Activated naive CD4-positive, alpha-beta T cell treated with Interleukin-2 at 50 U/mL for 16 hours (primary cell): ENCODE measurements at regions not wholly inside any gene's neighbourhood (a gene's known extent, or its start where the extent isn't known, plus 50 kb on each side); places are given as distances from the start of the nearest gene placed in this dataset.

Experiments used
- DNase-seq: peaks from one replicate; pipeline ENCODE4 v3.0.0-alpha.2; 2020

DNA sequence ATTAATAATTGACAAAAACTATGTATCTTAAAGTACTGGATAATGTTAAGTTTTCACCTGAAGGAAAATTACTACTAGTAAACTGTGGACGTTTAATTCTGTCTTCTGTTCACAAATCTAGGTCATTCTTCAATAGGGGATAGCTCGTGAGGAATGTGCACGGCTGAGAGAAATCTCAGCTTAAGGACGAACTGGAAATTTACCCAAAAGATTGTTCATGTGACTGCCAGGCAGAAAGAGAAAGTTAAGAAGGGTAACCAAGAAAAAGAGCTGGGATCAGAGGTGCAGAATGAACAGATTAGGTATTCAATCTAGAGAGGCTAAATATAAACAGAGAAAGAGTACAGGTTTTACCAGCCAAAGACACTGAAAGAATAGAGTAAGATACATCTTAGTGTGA is 245.3 kb downstream of the CASP12 start:
- DNase-seq, result no peak

DNA sequence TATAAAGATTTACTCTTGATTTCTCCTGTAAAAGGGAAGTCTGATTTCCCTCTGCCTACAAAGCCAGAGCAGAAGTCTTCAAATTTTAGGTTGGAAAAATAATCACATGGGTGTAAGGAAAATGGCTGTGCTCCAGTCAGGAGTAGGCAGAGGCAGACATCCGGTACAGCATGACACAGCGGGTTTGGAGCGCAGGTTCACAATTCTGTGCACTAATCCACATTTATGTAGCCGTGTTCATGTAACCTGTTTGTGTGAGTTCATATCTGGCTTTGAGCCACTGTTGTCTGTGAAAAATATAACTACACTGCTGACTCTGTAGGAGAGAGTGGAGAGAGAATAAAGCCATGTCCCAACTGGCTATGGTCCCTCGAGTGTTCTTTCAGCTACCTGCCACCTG is 248.0 kb downstream of the CASP12 start:
- DNase-seq, result no peak

DNA sequence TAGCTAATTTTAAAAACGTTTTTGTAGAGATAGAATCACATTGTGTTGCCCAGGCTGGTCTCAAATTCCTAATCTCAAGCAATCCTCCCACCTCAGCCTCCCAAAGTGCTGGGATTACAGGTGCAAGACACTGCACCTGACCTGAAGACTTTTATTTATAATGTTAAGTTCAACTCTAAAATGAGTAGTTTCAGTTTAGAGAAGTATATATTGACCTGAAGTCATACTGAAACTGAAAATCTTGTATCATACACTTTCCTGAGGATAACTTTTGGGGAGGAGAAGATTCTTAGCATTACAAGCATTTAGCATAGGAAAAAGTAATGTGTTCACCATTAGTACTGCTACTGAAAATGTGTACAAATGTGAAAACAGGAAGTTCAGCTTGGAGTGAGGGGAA is 249.3 kb downstream of the CASP12 start:
- no peak for DNase-seq

DNA sequence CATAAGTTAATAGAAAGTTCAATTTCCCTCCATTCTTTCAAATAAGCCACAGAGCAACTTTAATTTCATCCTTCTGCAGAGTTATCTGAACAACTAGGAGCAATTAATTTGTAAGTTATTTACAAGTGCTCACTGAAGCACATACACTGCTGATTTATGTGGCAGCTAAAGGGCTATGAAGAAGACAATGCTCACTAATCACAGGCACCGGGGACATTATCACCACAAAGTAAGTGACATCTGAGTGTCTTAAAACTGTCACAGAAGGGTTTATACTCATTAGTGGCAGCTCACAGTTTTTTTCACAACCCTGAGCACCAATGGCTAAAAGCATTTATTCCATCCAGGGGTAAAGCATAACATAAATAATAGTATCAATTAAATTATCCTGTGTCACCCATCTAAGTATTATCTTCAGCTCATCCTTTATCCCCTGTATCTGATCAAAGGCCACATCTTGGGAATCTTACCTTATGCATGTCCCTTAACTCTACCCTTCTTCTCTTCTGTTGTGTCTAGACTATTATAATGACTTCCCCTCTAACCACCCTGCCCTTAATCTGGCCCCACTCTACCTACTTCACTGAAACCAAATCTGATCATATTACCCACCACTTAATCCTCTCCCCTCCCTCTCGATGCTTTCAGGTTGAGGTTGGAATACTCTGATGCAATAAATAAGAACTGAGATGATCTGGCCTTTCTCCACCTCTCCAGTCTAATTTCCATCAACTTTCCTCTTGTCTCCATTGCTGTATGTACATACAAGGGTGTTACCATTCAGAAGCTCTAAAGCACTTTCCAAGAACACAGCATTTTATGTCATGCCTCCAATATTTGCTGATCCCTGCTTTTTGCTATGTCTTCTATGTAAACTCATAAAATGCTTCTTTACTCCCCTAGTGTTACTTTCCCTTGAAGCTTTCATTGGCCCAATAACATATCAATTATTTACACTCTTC is 252.7 kb downstream of the CASP12 start:
- no peak for DNase-seq

DNA sequence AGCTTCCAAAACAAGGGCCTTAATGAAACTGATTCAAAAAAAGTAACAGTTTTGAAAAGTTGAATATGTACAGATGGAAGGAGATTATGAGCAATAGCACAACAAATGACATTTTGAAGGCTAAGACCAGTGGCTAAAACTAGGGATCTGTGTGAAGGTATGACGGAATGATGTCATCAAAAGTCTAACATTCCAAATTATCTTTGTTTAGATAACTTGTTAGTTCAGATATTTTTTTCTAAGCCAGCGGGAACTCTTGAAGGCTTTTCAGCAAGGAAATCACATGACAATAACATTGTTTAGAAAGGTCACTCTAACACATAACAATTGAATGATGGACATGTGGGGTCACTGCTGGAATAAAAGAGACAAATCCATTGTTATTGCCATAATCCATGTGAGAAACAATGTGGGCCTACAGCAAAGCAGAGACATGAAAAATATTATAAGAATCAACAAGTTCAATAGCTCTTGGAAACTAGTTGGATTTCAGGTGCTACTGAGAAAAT is 260.5 kb downstream of the CASP12 start:
- DNase-seq, result no peak

DNA sequence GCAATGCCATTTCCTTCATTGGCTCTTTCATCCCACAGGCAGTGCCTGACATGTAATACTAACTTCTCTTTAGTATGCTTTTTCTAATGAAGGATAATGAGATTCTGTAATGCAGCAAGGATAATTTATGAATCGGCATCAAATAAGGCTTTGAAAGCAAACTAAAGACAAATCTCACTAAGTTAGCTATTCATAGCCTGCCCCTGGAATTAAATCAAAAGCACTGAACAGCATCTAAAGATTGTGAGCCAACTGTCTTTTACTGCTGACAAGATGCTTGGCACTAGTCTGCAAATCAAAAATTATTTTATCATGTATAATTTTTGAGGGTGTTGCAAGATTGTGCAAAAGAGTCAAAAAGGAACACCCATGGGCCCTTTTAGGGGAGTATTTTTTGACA is 265.0 kb downstream of the CASP12 start:
- DNase-seq, result no peak

DNA sequence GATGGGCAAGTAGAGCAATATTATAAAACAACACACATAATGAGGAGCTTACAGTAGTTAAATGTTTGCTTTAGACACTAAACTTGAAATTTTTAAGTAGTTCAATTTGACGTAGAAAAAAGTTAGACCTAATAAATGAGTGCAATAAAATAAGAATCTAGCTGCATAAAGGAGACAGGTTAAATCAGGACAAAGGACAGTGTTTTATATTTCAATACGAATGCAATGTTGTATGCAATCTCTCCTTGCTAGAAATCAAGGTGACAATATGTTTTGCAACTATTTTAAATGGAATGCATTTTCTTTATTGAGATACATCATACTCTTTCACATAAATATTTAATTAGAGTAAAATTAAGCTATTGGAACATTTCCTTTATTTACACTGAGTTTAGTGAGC is 267.9 kb downstream of the CASP12 start:
- DNase-seq, result no peak

DNA sequence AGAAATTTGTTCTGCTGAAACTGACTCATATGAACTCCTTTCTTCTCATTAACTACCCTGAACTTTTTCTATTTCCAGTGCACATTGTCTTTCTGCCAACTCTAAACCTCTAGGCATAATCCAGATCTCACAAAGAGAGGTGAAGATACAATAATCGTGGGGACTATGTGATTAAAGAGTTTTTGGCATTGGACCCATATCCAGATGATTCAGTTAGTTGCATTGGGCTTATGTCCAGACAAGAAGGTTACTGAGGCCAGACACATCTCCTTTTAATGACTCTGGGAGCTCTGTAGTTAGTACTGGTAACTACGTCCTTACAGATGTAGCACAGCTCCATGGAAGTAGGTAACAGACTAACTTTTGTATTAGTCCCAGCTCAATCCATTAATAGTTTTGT is 273.0 kb downstream of the CASP12 start:
- no peak for DNase-seq

DNA sequence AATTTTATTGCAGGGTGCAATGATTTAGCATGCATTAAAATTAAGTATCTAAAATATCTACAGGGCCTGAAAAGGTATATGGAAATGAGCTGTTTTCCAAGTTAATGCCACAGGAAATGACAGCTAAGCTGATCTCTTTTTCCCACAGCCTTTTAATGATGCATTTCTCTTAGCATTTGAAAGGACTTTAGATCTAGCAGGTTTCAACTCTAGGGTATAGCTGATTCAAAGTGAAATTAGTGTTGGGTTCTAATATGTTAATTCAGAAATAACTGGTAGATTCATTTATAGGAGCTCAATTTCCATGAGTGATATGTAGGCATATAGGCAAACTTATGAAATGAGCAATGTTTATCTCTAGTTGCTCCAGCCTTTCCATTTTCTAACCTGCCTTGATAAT is 274.2 kb downstream of the CASP12 start:
- DNase-seq, result no peak

DNA sequence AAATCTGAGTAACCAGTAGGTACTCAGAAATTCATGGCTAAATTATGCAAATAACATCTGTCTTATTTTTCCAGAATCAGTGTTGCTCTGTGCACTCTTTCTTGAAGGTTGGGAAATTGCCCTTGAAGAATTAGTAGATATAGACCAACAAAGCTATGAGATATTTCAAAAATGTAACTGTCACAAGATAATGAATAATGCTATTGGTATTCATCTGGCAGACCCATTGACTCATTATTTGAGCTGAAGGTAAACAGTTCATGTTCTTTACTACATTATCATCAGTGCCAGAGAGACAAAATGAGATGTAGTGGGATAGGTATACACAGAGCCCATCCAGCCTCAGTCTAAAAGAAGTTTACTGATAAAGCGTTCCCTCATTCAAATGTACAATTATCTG is 274.7 kb downstream of the CASP12 start:
- DNase-seq, result no peak

DNA sequence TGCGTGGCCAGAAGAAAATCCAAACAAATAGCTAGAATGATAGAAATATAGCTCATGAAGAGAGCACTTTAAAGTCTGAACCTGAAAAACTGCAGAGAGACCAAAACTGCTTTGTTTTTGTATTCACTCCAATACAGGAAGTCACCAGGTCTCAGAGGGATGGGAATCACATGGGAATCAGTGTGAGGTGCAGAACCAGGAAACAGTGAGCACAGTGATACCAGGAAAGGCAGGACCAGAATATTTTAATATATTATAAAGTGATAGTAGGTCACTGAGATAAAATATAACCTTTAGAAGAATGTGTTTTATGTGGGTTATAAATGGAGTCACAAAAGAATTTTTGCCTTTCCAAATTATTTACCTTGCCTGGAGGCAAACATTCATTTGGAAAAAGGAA is 277.3 kb downstream of the CASP12 start:
- DNase-seq, result no peak

DNA sequence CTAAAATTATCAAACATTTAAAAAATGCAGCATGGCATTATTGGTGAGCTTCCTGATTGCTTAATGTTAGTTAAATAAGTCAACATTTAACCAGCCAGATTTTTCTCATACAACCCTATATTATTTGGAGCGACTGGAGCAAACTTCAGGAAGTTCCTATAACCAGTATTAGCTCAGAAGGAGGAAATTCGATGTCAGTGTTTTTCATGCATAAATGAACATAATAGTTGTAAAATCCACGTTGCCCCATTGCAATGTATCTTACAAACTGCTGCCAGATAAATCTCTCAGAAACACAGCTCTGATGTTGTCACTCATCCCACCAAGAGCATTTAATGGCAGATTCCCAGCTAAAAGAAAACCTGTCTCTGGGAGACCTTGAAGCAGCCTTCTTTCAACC is 278.5 kb downstream of the CASP12 start:
- no peak for DNase-seq

DNA sequence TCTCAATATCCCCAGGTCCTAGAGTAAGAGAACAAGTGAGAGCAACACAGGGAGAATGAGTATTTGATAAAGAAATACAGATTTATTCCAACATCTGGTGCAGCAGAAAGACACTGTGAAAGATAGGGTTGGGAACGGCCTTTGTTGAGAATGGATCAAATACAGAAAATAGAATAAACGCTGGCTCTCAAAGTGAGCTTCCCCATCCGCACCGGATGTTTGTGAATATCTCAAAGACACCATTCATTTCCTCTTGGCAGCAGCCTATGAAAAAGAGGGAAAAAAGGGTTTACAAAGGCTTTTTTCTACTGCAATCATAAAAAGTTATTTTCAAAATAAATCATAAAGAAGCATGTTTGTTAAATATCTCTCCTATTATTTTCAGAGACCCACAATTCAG is 279.3 kb downstream of the CASP12 start:
- DNase-seq, result no peak

DNA sequence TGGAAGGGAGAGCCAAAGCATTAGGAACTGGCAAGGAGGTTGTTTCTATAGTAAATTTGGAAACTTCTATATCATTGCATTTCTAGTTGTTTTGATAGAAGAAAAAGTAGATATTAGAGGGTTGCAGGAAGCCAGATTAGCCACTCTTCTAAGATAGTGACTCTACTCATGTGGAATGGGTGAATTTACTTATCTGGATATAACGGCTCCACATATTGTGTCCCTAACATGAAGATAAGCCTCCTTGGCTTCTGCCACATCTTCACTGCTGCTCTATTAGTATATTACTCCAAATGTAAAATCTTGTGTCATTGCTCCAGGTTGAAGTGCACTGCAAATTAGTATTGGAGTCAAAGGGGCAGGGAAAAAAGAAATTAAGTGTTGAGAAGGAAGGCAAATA is 283.3 kb downstream of the CASP12 start:
- no peak for DNase-seq

DNA sequence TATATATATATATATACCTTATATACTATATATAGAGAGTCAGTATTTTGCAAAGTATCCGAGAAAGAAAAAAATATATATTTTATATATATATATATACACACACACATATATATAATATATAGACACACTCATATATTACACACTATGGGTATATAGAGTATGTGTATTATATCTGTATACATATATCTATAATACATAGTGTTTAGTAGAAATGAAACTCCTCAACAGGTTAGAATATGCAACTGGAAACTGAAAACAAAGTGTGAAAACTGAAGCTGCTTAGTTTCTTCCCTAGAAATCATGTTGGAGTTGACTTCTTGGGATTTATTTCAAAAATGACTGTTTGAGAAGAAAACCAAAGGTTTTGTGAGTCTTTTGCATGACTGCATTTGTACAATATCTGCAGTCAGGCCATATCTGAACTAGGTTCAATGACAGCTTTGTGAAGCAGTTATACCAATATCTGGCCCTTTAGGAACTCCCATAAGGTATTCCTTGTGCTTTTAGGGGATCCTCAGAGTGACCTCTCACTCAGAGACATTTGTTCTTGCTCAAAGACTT is 284.1 kb downstream of the CASP12 start:
- no peak for DNase-seq

DNA sequence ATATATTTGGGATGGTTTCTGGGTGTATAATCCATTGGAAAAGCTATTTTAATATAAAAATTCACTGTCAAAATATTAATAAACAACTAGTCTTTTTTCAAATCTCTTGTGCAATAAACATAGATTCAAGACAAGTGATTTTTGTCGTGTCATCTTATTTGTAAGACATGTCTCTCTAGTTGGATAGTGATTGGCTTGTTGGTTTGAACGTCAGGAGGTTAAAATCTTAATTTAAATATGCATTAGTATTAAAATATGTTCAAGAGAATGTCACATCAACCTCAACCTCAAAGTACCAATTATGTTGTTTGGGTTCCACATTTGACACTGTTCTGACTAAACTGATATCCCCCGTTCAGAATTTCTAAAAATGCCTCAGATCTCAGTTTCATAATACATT is 287.6 kb downstream of the CASP12 start:
- no peak for DNase-seq

DNA sequence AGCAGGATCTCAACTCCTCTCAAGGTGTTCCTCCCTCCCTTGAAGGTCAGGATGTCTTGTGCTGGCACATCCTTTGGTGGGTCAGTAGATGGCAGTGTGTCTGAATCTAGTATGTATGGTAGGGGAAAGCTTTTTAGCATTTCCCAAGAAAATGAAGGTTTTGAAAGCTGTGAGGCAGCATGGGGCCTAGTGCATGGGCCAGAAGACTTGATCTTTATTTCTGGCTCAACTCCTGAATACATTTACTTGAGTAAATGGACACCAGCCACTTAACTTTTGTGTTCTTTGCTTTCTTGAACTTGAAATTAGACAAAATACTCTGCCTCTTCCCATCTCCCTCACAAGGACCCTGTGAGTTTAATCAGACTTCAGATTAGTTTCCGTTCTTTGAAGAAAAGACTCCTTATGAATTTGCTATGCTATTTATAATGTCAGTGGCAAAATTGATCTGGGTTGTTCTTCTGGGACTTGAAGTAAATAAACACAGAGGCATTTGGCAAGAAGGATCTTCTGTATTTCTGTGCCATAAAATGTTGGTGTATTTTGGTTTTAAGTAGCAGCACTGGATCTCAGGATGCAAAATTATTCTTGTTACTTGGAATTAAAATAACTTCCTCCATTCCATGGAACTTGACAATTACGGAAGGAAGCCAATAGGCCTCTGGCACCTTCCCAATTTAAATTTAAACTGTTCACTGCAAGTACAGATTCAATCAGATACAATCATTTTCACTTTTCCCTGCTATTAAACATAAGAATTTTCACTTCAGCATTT is 288.8 kb downstream of the CASP12 start:
- peak; percentile 23 for DNase-seq

DNA sequence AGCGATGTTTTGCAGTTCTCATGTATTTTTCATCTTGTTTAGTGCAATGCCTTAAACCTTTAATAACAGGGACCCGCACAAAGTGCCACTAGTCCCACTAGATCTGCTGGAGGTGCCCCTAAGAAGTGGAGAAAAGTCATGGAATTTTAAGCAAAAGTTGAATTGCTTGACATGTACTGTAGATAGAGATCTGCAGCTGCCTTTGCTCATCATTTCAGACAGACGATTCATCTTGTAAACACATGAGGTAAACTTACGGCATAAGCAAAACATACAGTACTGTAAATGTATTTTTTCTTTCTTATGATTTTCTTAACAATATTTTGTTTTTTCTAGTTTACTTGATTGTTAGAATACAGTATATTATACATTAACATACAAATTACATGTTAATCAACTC is 295.6 kb downstream of the CASP12 start:
- DNase-seq, result no peak

DNA sequence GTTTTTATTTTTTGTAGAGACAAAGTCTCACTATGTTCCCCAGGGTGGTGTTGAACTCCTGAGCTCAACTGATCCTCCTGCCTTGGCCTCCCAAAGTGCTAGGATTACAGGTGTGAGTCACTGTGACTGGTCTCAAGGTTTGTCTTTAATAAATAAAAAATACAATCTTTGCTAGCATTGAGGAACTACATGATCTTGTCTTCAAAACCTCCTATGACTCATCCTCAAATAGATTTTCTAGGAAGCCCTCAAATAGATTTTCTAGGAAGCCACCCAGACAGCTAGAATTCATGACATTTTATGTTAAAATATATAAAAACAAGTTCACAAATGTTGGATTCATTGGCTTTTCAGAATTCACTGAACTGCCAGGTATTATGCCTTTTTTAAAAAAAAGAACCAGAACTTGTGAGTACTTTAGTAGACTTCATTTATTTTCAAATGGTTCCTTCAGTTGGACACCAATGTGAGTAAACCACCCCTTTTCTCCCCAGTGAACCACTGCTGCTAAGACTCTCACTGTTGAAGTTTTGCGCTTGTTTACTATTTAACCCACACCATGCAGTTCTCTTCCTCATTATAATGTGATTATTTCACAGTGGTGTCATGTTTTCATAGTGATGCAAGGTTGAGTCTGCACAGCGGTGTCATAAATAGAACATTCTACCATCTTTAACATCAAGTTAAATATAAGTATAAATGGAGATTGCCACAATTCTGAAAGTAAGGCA is 303.9 kb downstream of the CASP12 start:
- DNase-seq, result no peak

DNA sequence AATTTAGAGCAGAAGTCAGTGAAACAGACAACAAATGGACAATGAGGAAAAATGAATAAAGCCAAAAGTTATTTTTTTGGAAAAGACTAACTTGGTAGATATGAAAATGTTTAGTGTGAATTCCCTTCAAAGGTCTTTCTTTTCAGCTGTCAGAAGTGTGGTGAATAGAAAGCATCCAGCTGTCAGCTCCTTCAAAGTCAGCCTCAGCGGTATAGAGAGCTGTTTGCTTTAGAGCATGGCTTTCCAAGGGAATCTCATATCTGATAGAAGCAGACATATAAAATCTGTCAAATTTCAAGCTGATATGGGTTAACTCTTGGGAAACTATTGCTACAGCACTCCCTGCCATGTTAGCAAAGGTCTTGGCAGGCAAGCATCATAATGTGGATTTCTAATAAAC is 309.3 kb downstream of the CASP12 start:
- DNase-seq, result no peak

DNA sequence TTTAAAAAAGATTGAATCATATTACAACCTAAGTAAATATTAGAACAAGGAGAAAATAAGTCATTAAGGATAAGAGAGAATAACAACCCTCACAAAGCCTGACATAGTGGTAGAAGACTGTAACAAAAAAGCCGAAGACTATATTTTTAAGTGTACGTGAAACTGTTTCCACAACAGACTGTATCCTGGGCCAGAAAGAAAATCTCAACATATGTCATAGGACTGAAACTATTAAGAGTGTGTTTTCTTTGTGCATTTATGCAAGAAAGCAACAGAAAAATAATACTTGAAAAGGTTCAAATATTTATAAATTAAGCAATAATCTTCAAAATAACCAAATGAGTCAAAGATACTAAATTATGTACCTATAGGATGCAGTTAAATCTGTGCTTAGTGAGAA is 309.8 kb downstream of the CASP12 start:
- no peak for DNase-seq

DNA sequence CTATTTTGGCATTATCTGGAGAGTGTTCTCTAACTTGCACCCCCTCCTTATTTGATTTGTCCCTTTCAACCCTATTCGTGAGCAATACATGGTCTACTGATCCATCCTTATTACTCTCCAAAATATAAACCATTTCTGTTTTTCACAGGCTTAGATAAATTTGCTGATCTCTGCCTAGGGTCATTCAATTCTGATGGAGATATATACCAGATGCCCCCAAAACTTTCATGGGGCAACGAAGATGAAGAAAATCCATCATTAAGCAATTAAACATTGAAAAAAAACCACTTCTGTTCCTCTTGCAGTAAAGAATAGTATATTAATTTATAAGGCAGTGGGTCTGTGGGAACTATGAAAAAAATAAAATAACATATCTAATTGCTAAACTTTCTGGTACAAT is 313.4 kb downstream of the CASP12 start:
- DNase-seq, result no peak

DNA sequence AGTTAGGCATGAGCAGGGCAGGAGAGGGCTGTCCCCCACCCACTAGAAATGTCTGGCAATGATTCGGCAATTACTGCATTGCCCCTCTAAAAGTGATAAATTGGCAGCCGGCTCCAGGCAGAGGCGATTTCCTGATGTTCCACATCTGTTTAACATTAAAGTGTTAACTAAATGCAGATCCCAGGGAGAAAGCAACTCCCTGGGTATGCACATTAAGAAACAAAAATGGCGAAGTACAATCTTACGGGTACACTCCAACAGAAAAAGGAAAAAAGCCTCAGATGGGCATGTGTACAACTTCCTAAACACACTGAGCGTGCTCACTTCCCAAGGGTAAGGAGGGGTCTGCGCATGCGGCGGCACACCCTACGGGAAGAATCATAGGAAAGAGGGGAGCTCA is 314.4 kb downstream of the CASP12 start:
- no peak for DNase-seq
